DMS53 treated with DMSO at 0.1 percent for 48 hours (cell line): ENCODE measurements at regions not wholly inside any gene's neighbourhood (a gene's known extent, or its start where the extent isn't known, plus 50 kb on each side); places are given as distances from the start of the nearest gene placed in this dataset.

Experiments used
- DNase-seq: peaks from one replicate; lab custom pipeline; 2025; ENCODE audit not compliant: unreplicated experiment; lab: John Stamatoyannopoulos, UW

- DNase-seq: peak; percentile 47
Measured at GRCh38 chr6:84466511-84466910, 239.1 kb upstream of the CEP162 start.

- DNase-seq: no peak
Measured at GRCh38 chr6:84464471-84464870, 237.0 kb upstream of the CEP162 start.

- DNase-seq: no peak
Measured at GRCh38 chr6:84462698-84463097, 235.3 kb upstream of the CEP162 start.

- DNase-seq: no peak
Measured at GRCh38 chr6:84461461-84461860, 234.0 kb upstream of the CEP162 start.

- no peak for DNase-seq
Measured at GRCh38 chr6:84460491-84460890, 233.0 kb upstream of the CEP162 start.

- DNase-seq: no peak
Measured at GRCh38 chr6:84459401-84459800, 232.0 kb upstream of the CEP162 start.

GRCh38 chr6:84458271-84458670, 230.8 kb upstream of the CEP162 start:
- no peak for DNase-seq

GRCh38 chr6:84457276-84457675, 229.8 kb upstream of the CEP162 start:
- no peak for DNase-seq

GRCh38 chr6:84456803-84457202, 229.4 kb upstream of the CEP162 start:
- DNase-seq: no peak

- DNase-seq: no peak
Measured at GRCh38 chr6:84455511-84456029, 228.1 kb upstream of the CEP162 start.

- no peak for DNase-seq
Measured at GRCh38 chr6:84453499-84453898, 226.1 kb upstream of the CEP162 start.

GRCh38 chr6:84450018-84450417, 222.6 kb upstream of the CEP162 start:
- DNase-seq: no peak

- DNase-seq: no peak
Measured at GRCh38 chr6:84449220-84449619, 221.8 kb upstream of the CEP162 start.

- DNase-seq: no peak
Measured at GRCh38 chr6:84448331-84448730, 220.9 kb upstream of the CEP162 start.

GRCh38 chr6:84447651-84448050, 220.2 kb upstream of the CEP162 start:
- no peak for DNase-seq

GRCh38 chr6:84445068-84445467, 217.6 kb upstream of the CEP162 start:
- DNase-seq: no peak

- no peak for DNase-seq
Measured at GRCh38 chr6:84442208-84442607, 214.8 kb upstream of the CEP162 start.

- no peak for DNase-seq
Measured at GRCh38 chr6:84441456-84441855, 214.0 kb upstream of the CEP162 start.

- no peak for DNase-seq
Measured at GRCh38 chr6:84434550-84434949, 207.1 kb upstream of the CEP162 start.

- no peak for DNase-seq
Measured at GRCh38 chr6:84432619-84433018, 205.2 kb upstream of the CEP162 start.

- peak; percentile 40 for DNase-seq
Measured at GRCh38 chr6:84428300-84428907, 201.0 kb upstream of the CEP162 start.

- no peak for DNase-seq
Measured at GRCh38 chr6:84425971-84426705, 198.7 kb upstream of the CEP162 start.

GRCh38 chr6:84424956-84425355, 197.5 kb upstream of the CEP162 start:
- DNase-seq: no peak
